Astrocyte of the cerebellum (primary cell): ENCODE measurements at regions not wholly inside any gene's neighbourhood (a gene's known extent, or its start where the extent isn't known, plus 50 kb on each side); places are given as distances from the start of the nearest gene placed in this dataset.
"Not testable (repeated sequence)": the region's sequence is repeated elsewhere in the genome, so short reads cannot be mapped to it uniquely, and the experiment has no call there.

Experiments
- DNase-seq: peaks from one replicate; pipeline ENCODE4 v3.0.0-alpha.2; 2011; ENCODE audit warnings: low read depth
- H3K4me3 ChIP-seq: 2 replicates; pipeline ENCODE4 v1.5.1; 2011; ENCODE audit warnings: mild to moderate bottlenecking, low read depth, low read length, moderate library complexity
- in situ Hi-C: cut with HindIII; loops from 2 replicates; pipeline ENCODE4 v1.10.0; 2017; ENCODE audit warnings: low sequenced_read_pairs
- TF ChIP-seq, protein P1 (sequence below): IDR thresholded peaks from 2 replicates; pipeline ENCODE4 v1.5.1; 2012; ENCODE audit warnings: low read length, low read depth, moderate library complexity, mild to moderate bottlenecking; ENCODE audit errors: missing control alignments

DNA sequence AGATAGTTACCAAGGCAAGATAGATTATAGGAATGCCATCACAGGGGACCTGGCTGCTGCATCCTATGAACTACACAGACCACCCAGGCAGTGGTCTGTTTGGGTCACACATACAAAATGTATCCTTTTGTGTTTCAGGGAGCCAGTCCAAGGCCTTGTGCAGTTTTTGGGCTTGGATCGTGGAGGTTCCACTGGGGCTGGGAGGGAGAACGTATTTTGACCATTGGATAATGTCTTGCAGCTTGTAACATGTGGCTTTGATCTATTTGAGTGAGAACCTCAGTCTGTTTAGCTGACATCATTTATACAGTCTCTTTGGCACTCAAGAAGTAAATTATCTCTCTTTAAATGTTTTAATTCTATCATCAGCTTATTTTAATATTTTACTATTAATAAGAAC, 147.3 kb downstream of the DUSP10 start:
- DNase-seq: no peak
- no peak overlapping the region for H3K4me3 ChIP-seq
- TF ChIP-seq, protein P1, sequence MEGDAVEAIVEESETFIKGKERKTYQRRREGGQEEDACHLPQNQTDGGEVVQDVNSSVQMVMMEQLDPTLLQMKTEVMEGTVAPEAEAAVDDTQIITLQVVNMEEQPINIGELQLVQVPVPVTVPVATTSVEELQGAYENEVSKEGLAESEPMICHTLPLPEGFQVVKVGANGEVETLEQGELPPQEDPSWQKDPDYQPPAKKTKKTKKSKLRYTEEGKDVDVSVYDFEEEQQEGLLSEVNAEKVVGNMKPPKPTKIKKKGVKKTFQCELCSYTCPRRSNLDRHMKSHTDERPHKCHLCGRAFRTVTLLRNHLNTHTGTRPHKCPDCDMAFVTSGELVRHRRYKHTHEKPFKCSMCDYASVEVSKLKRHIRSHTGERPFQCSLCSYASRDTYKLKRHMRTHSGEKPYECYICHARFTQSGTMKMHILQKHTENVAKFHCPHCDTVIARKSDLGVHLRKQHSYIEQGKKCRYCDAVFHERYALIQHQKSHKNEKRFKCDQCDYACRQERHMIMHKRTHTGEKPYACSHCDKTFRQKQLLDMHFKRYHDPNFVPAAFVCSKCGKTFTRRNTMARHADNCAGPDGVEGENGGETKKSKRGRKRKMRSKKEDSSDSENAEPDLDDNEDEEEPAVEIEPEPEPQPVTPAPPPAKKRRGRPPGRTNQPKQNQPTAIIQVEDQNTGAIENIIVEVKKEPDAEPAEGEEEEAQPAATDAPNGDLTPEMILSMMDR: no peak
- in situ Hi-C loops: no loop called here

DNA sequence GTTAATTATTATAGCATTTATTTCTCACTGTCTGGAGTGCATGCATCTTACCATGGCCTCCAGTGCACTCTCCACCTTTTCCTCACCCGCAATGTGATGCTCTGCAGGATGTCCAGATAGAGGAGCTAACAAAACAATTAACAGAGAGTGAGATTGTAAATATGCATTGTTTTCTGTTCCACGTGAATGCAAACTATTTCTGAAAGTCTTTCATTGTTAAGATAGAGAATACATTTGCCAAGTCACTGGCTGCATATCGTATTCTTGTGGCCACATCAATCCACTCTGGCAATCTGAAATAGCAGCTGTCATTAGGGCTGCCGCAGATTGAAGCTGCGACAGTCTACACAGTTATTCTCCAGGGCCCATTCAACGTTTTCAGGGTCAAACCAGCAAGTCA, 143.8 kb downstream of the DUSP10 start:
- no peak overlapping the region for H3K4me3 ChIP-seq
- TF ChIP-seq, protein P1: no peak
- in situ Hi-C loops: loop anchor here (5.0 kb wide), 1 partner anchor 74 kb away; no protein-coding TSS in a partner anchor
- DNase-seq: no peak

DNA sequence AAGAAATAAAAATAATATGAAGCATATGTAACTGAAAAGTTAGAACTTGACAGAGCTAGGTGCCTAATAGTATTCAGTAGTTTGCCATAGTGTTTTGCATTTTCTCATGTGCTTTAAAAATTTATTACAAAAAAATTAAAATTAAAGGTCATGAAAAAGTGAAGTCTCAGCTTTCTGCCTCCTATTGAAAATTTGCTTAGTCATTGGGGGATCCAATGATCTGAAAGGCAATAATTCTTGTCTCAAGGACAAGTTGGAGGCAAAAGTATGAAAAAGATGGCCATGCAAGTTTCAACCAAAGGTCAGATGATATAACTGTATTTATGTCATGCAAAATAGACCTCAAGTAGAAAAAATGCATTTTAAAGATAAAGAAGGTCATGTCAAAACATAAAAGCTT, 140.7 kb downstream of the DUSP10 start:
- no peak for DNase-seq
- in situ Hi-C loops: no loop called here

DNA sequence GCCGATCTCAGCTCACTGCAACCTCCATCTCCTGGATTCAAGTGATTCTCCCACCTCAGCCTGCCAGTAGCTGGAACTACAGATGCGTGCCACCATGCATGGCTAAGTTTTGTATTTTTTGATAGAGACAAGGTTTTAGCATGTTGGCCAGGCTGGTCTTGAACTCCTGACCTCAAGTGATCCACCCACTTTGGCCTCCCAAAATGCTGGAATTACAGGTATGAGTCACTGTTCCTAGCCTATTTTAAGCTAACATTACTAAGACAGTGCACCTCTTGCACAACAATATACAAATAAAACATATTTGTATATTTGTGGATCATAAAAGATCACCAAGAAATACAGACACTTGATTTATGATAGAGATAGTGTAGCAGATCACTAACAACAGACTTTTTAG, 139.1 kb downstream of the DUSP10 start:
- TF ChIP-seq, protein P1: no peak
- in situ Hi-C loops: no loop called here
- no peak overlapping the region for H3K4me3 ChIP-seq
- no peak for DNase-seq

More for the DNA sequence above, 140.7 kb downstream of the DUSP10 start:
- no peak overlapping the region for H3K4me3 ChIP-seq
- TF ChIP-seq, protein P1: no peak

DNA sequence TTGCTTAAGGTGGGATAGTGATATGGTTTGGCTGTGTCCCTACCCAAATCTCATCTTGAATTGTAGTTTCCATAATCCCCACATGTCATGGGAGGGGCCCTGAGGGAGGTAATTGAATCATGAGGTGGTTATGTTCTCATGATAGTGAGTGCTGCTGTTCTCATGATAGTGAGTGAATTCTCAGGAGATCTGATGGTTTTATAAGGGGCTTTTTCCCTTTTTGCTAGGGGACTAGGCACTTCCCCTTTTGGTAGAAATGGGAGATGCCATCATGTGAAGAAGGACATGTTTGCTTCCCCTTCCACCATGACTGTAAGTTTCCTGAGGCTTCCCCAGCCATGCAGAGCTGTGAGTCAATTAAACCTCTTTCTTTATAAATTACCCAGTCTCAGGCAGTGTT, 137.5 kb downstream of the DUSP10 start:
- DNase-seq, H3K4me3 ChIP-seq, in situ Hi-C loops: not testable (repeated sequence)

DNA sequence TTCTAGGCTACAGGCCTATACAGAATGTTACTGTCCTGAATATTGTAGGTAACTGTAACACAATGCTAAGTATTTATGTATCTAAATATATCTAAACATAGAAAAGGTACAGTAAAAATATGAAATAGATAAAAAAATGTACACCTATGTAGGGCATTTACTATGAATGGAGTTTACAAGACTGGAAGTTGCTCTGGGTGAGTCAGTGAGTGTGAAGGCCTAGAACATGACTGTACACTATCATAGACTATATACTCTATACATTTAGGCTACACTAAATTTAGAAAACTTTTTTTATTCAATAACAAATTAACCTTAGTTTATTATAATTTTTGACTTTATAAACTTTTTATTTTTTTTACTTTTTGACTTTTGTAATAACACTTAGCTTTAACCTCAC, 136.9 kb downstream of the DUSP10 start:
- in situ Hi-C loops: no loop called here
- TF ChIP-seq, protein P1: no peak
- no peak for DNase-seq
- no peak overlapping the region for H3K4me3 ChIP-seq

DNA sequence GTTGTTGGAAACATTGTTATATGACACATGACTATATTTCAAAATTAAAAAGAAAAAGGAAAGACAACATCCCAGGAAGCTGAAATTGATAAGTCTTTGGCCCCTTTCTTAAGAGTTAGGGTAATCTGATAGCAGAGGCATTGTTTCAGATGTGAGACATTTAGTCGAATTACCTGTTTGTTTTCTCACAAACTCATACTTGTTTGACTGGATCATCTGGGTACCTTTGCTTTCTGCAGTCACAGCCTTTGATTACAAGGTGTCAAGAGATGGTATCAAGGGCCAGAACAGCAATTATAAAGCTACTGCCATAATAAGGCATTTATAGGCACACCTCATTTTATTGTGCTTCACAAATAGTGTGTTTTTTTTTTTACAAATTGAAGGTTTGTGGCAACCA, 136.3 kb downstream of the DUSP10 start:
- TF ChIP-seq, protein P1: no peak
- DNase-seq: no peak
- in situ Hi-C loops: no loop called here
- no peak overlapping the region for H3K4me3 ChIP-seq
